ENCODE measurements at regions not wholly inside any gene's neighbourhood (a gene's known extent, or its start where the extent isn't known, plus 50 kb on each side); places are given as distances from the start of the nearest gene placed in this dataset.

DNA sequence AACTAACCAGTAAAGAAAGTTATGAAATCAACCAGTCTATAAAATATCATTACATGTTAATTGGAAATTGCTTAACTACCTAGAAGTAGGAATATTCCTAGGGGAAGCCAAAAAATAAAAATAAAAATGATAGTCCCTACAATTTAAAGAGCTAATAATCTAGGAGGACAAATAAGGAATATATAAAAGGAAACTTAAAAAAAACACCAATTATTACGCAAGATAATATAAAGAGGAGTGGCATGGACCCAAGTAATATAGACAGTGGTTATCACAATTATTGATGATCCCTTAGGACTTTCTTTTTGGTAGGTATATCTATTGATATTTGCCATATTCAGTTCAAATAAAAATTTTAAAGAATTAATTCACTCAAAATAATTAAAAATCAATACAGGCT lies 498.7 kb downstream of the SOX5 start:
- H2AFZ ChIP-seq (ENCODE audit: low read length): no peak overlapping the region
- no peaks in the 10 kb centered on the region for H3K79me2 ChIP-seq (ENCODE audit: insufficient read depth, low read length)
- no peaks in the 10 kb centered on the region for H4K20me1 ChIP-seq (ENCODE audit: insufficient read depth, low read length)
- H3K4me3 ChIP-seq (ENCODE audit: insufficient read depth, low read length): no peak overlapping the region
- TF ChIP-seq, protein P1, sequence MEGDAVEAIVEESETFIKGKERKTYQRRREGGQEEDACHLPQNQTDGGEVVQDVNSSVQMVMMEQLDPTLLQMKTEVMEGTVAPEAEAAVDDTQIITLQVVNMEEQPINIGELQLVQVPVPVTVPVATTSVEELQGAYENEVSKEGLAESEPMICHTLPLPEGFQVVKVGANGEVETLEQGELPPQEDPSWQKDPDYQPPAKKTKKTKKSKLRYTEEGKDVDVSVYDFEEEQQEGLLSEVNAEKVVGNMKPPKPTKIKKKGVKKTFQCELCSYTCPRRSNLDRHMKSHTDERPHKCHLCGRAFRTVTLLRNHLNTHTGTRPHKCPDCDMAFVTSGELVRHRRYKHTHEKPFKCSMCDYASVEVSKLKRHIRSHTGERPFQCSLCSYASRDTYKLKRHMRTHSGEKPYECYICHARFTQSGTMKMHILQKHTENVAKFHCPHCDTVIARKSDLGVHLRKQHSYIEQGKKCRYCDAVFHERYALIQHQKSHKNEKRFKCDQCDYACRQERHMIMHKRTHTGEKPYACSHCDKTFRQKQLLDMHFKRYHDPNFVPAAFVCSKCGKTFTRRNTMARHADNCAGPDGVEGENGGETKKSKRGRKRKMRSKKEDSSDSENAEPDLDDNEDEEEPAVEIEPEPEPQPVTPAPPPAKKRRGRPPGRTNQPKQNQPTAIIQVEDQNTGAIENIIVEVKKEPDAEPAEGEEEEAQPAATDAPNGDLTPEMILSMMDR (IDR thresholded peaks at IDR 0.05; ENCODE audit: extremely low read depth, low read depth, low read length): no peak
- no peaks in the 10 kb centered on the region for H3K9me3 ChIP-seq (ENCODE audit: low read depth, low read length)
- no peak overlapping the region for H3K4me2 ChIP-seq (ENCODE audit: insufficient read depth, low read length)
- no peaks in the 10 kb centered on the region for H3K36me3 ChIP-seq (ENCODE audit: insufficient read depth, low read length)
- no peaks in the 10 kb centered on the region for H3K27me3 ChIP-seq (ENCODE audit: insufficient read depth, low read length)
- no peak for DNase-seq (ENCODE audit: insufficient read length, low spot score, missing footprints)
- no peak overlapping the region for H3K27ac ChIP-seq (ENCODE audit: low read depth, low read length)
- no peaks in the 10 kb centered on the region for H3K4me1 ChIP-seq (ENCODE audit: insufficient read depth, low read length)

DNA sequence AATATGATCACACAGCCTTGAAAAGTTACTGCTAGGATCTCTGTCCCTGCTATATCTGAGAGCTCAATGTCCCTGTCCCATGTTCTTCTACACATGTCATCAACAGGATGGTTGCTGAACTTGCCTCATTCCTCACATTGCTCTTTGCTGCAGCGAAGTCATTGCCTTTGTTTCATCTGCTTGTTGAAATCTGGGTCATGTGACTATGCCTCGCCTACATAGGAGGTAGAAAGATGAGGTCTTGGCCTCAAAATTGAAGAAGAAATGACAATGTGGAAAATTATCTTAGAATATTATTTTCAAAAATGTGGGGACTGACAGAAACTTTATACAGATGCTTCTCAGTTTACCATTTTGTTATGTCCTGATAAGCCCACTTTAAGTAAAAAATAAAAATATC lies 494.2 kb downstream of the SOX5 start:
- DNase-seq (ENCODE audit: insufficient read length, low spot score, missing footprints): no peak
- no peaks in the 10 kb centered on the region for H3K27me3 ChIP-seq (ENCODE audit: insufficient read depth, low read length)
- no peak overlapping the region for H3K4me3 ChIP-seq (ENCODE audit: insufficient read depth, low read length)
- no peaks in the 10 kb centered on the region for H3K9me3 ChIP-seq (ENCODE audit: low read depth, low read length)
- H3K27ac ChIP-seq (ENCODE audit: low read depth, low read length): no peak overlapping the region
- no peak overlapping the region for H3K4me2 ChIP-seq (ENCODE audit: insufficient read depth, low read length)
- H4K20me1 ChIP-seq (ENCODE audit: insufficient read depth, low read length): no peaks in the 10 kb centered on the region
- TF ChIP-seq, protein P1 (IDR thresholded peaks at IDR 0.05; ENCODE audit: extremely low read depth, low read depth, low read length): no peak
- H3K4me1 ChIP-seq (ENCODE audit: insufficient read depth, low read length): no peaks in the 10 kb centered on the region
- H3K79me2 ChIP-seq (ENCODE audit: insufficient read depth, low read length): no peaks in the 10 kb centered on the region
- H3K36me3 ChIP-seq (ENCODE audit: insufficient read depth, low read length): no peaks in the 10 kb centered on the region
- H2AFZ ChIP-seq (ENCODE audit: low read length): no peak overlapping the region

- no peak for DNase-seq (ENCODE audit: insufficient read length, low spot score, missing footprints)
- Histone ChIP-seq H3K4me2 (ENCODE audit: insufficient read depth, low read length) (no peak overlapping the region), H3K79me2 (ENCODE audit: insufficient read depth, low read length) (no peaks in the 10 kb centered on the region), H3K4me1 (ENCODE audit: insufficient read depth, low read length) (no peaks in the 10 kb centered on the region), H3K4me3 (ENCODE audit: insufficient read depth, low read length) (no peak overlapping the region), H3K27ac (ENCODE audit: low read depth, low read length) (no peak overlapping the region), H3K36me3 (ENCODE audit: insufficient read depth, low read length) (no peaks in the 10 kb centered on the region), H2AFZ (ENCODE audit: low read length) (no peak overlapping the region), H3K9me3 (ENCODE audit: low read depth, low read length) (no peaks in the 10 kb centered on the region), H4K20me1 (ENCODE audit: insufficient read depth, low read length) (no peaks in the 10 kb centered on the region), H3K27me3 (ENCODE audit: insufficient read depth, low read length) (no peaks in the 10 kb centered on the region)
- TF ChIP-seq, protein P1 (IDR thresholded peaks at IDR 0.05; ENCODE audit: extremely low read depth, low read depth, low read length): no peak
Observed at GRCh38 chr12:23458640-23459039, 490.8 kb downstream of the SOX5 start.

- H3K27me3 ChIP-seq (ENCODE audit: insufficient read depth, low read length): no peaks in the 10 kb centered on the region
- H3K4me2 ChIP-seq (ENCODE audit: insufficient read depth, low read length): no peak overlapping the region
- H4K20me1 ChIP-seq (ENCODE audit: insufficient read depth, low read length): no peaks in the 10 kb centered on the region
- H3K9me3 ChIP-seq (ENCODE audit: low read depth, low read length): no peaks in the 10 kb centered on the region
- no peaks in the 10 kb centered on the region for H3K79me2 ChIP-seq (ENCODE audit: insufficient read depth, low read length)
- H3K36me3 ChIP-seq (ENCODE audit: insufficient read depth, low read length): no peaks in the 10 kb centered on the region
- H3K4me1 ChIP-seq (ENCODE audit: insufficient read depth, low read length): no peaks in the 10 kb centered on the region
- no peak overlapping the region for H2AFZ ChIP-seq (ENCODE audit: low read length)
- DNase-seq (ENCODE audit: insufficient read length, low spot score, missing footprints): no peak
- TF ChIP-seq, protein P1 (IDR thresholded peaks at IDR 0.05; ENCODE audit: extremely low read depth, low read depth, low read length): no peak
- H3K4me3 ChIP-seq (ENCODE audit: insufficient read depth, low read length): no peak overlapping the region
- no peak overlapping the region for H3K27ac ChIP-seq (ENCODE audit: low read depth, low read length)
Observed at GRCh38 chr12:23462546-23462945, 486.9 kb downstream of the SOX5 start.

Measured in osteoblast (primary cell).